H1 (cell line): ENCODE measurements at regions not wholly inside any gene's neighbourhood (a gene's known extent, or its start where the extent isn't known, plus 50 kb on each side); places are given as distances from the start of the nearest gene placed in this dataset.

Experiments used
- CTCF ChIA-PET: fragments of 300-600 bp; sonication (Branson Sonifier 250); formaldehyde crosslinking; loops from one replicate; lab custom pipeline; 2021; ENCODE audit not compliant: partially characterized antibody; lab: Charles Lee
- POLR2A ChIA-PET: fragments of 300-600 bp; sonication (Branson Sonifier 250); formaldehyde crosslinking; loops from one replicate; lab custom pipeline; 2021; ENCODE audit warnings: inconsistent platforms; ENCODE audit not compliant: partially characterized antibody; lab: Charles Lee
- DNase-seq, 2 experiments: peaks; one replicate each; pipeline versions ENCODE4 v3.0.0 to v3.0.0-alpha.2; 2010 to 2022; ENCODE audit warnings: low spot score in 2 of 2, low read depth in 1 of 2, mixed read lengths in 1 of 2
- FAIRE-seq: peaks from 2 replicates; lab custom pipeline; 2011; peaks lifted over from hg19 to GRCh38; lab: Jason Lieb, UNC
- H2AFZ ChIP-seq: 2 replicates; pipeline ENCODE4 v1.8.1; 2012; ENCODE audit warnings: low read length, inconsistent platforms
- H2AK5ac ChIP-seq: 2 replicates; pipeline ENCODE4 v1.6.1; 2013; ENCODE audit warnings: low read depth, low read length
- H2BK120ac ChIP-seq: replicated peaks from 2 replicates; pipeline ENCODE3; 2013; ENCODE audit warnings: low read depth, low read length, inconsistent platforms
- H2BK12ac ChIP-seq: 2 replicates; pipeline ENCODE4 v1.6.1; 2013; ENCODE audit warnings: low read depth, low read length
- H2BK15ac ChIP-seq: 2 replicates; pipeline ENCODE4 v1.6.1; 2013; ENCODE audit warnings: low read length
- H2BK20ac ChIP-seq: 2 replicates; pipeline ENCODE4 v1.6.1; 2013; ENCODE audit warnings: low read length
- H2BK5ac ChIP-seq: 2 replicates; pipeline ENCODE4 v1.6.1; 2013; ENCODE audit warnings: low read depth, low read length
- H3K14ac ChIP-seq: 2 replicates; pipeline ENCODE4 v1.6.1; 2013; ENCODE audit warnings: inconsistent platforms; ENCODE audit not compliant: insufficient read length
- H3K18ac ChIP-seq: 2 replicates; pipeline ENCODE4 v1.6.1; 2013; ENCODE audit warnings: low read length; ENCODE audit errors: extremely low read depth
- H3K23ac ChIP-seq: 2 replicates; pipeline ENCODE4 v1.6.1; 2013; ENCODE audit warnings: inconsistent platforms; ENCODE audit not compliant: insufficient read length
- H3K23me2 ChIP-seq: 2 replicates; pipeline ENCODE4 v1.6.1; 2013; ENCODE audit warnings: low read depth, low read length
- H3K27ac ChIP-seq: 2 replicates; pipeline ENCODE4 v1.6.1; 2011; ENCODE audit warnings: low read depth, low read length, inconsistent platforms
- H3K27me3 ChIP-seq, 4 experiments: replicated peaks in 1 of 4; 1 replicate in 1 of 4; 2 replicates in 3 of 4; pipeline versions ENCODE4 v1.6.1 to v1.8.1; 2011 to 2013; ENCODE audit warnings: low read length in 3 of 4, mild to moderate bottlenecking in 3 of 4, inconsistent platforms in 2 of 4, mixed read lengths in 2 of 4, moderate library complexity in 1 of 4; ENCODE audit not compliant: control insufficient read depth in 3 of 4, insufficient read depth in 3 of 4; ENCODE audit errors: extremely low read depth in 1 of 4
- H3K36me3 ChIP-seq, 4 experiments: 2 replicates each; pipeline versions ENCODE4 v1.6.1 to v1.8.1; 2011 to 2013; ENCODE audit warnings: mild to moderate bottlenecking in 4 of 4, low read length in 3 of 4, moderate library complexity in 2 of 4, control low read depth in 1 of 4, inconsistent platforms in 1 of 4; ENCODE audit not compliant: insufficient read depth in 4 of 4, control insufficient read depth in 2 of 4
- H3K4ac ChIP-seq: replicated peaks from 2 replicates; pipeline ENCODE3; 2013; ENCODE audit warnings: low read length, low read depth, mixed read lengths, inconsistent platforms; ENCODE audit not compliant: insufficient read length
- H3K4me1 ChIP-seq, 4 experiments: replicated peaks in 1 of 4; 1 replicate in 1 of 4; 2 replicates in 3 of 4; pipeline versions ENCODE4 v1.6.1 to v1.8.1; 2011 to 2013; ENCODE audit warnings: low read length in 3 of 4, inconsistent platforms in 2 of 4, mixed read lengths in 1 of 4; ENCODE audit not compliant: insufficient read depth in 4 of 4, control insufficient read depth in 3 of 4
- H3K4me2 ChIP-seq, 2 experiments: 2 replicates each; pipeline versions ENCODE4 v1.6.1 to v1.8.1; 2011 to 2013; ENCODE audit warnings: low read depth in 2 of 2, low read length in 2 of 2, control low read depth in 1 of 2, inconsistent platforms in 1 of 2, mild to moderate bottlenecking in 1 of 2; ENCODE audit not compliant: insufficient read depth in 1 of 2
- H3K4me3 ChIP-seq, 4 experiments: fragments of 200-600, 300-600 bp in 1 of 4; sonication (generic), shearing (Covaris generic), sonication (Bioruptor Twin) in 1 of 4; 2 replicates each; pipeline versions ENCODE4 v1.5.1 to v1.8.1; 2011 to 2016; ENCODE audit warnings: low read length in 4 of 4, low read depth in 3 of 4, control low read depth in 2 of 4, inconsistent platforms in 2 of 4, mild to moderate bottlenecking in 2 of 4, mixed read lengths in 1 of 4, moderate library complexity in 1 of 4; ENCODE audit not compliant: insufficient read depth in 2 of 4; ENCODE audit errors: extremely low read depth in 1 of 4
- H3K56ac ChIP-seq: replicated peaks from 2 replicates; pipeline ENCODE3; 2013; ENCODE audit warnings: low read depth, mild to moderate bottlenecking, mixed read lengths, low read length, inconsistent platforms; ENCODE audit not compliant: insufficient read length
- H3K79me1 ChIP-seq: 2 replicates; pipeline ENCODE4 v1.6.1; 2013; ENCODE audit warnings: low read depth, low read length, control low read depth
- H3K79me2 ChIP-seq, 2 experiments: 2 replicates each; pipeline versions ENCODE4 v1.6.1 to v1.8.1; 2012 to 2013; ENCODE audit warnings: low read length in 2 of 2, mild to moderate bottlenecking in 2 of 2, inconsistent platforms in 1 of 2; ENCODE audit not compliant: insufficient read depth in 2 of 2, control insufficient read depth in 1 of 2
- H3K9ac ChIP-seq, 4 experiments: replicated peaks in 1 of 4; 1 replicate in 1 of 4; 2 replicates in 3 of 4; pipeline versions ENCODE4 v1.6.1 to v1.8.1; 2011 to 2013; ENCODE audit warnings: low read depth in 3 of 4, low read length in 3 of 4, control low read depth in 2 of 4, mild to moderate bottlenecking in 2 of 4, moderate library complexity in 2 of 4, inconsistent platforms in 1 of 4; ENCODE audit errors: extremely low read depth in 1 of 4
- H3K9me3 ChIP-seq, 2 experiments: 2 replicates each; pipeline versions ENCODE4 v1.6.1 to v1.8.1; 2012 to 2013; ENCODE audit warnings: mild to moderate bottlenecking in 2 of 2, moderate library complexity in 2 of 2, control low read depth in 1 of 2, inconsistent platforms in 1 of 2, low read depth in 1 of 2, low read length in 1 of 2, mixed read lengths in 1 of 2; ENCODE audit not compliant: insufficient read depth in 2 of 2
- H4K20me1 ChIP-seq, 2 experiments: replicated peaks in 1 of 2; 2 replicates each; pipeline versions ENCODE3 to v1.8.1; 2011 to 2013; ENCODE audit warnings: inconsistent platforms in 2 of 2, low read length in 2 of 2, mild to moderate bottlenecking in 1 of 2; ENCODE audit not compliant: insufficient read depth in 2 of 2, control insufficient read depth in 1 of 2
- H4K5ac ChIP-seq: 2 replicates; pipeline ENCODE4 v1.6.1; 2013; ENCODE audit warnings: low read length, low read depth, mixed read lengths, inconsistent platforms; ENCODE audit not compliant: insufficient read length
- H4K8ac ChIP-seq: 2 replicates; pipeline ENCODE4 v1.8.0; 2013; ENCODE audit warnings: mild to moderate bottlenecking, moderate library complexity, low read length, inconsistent platforms; ENCODE audit not compliant: insufficient read depth; ENCODE audit errors: extremely low read depth
- H4K91ac ChIP-seq: replicated peaks from 2 replicates; pipeline ENCODE3; 2013; ENCODE audit warnings: low read length, mixed read lengths, inconsistent platforms; ENCODE audit not compliant: insufficient read length
- SIN3A ChIP-seq, 2 experiments: IDR thresholded peaks in 1 of 2; conservative IDR thresholded peaks in 1 of 2; 2 replicates each; pipeline ENCODE4 v1.6.1; 2011 to 2012; ENCODE audit warnings: low read length in 2 of 2, improper control_type of control experiment in 1 of 2, low read depth in 1 of 2, mild to moderate bottlenecking in 1 of 2

GRCh38 chr3:31086148-31086547, 191.7 kb upstream of the GADL1 start:
- H3K18ac ChIP-seq, result no peak overlapping the region
- DNase-seq (no peak), FAIRE-seq (no peak)
- ChIA-PET CTCF (no interaction called here), POLR2A (no interaction called here)
- no peak overlapping the region for H3K14ac ChIP-seq
- H2BK20ac ChIP-seq, result no peak overlapping the region
- H4K91ac ChIP-seq, result no peak overlapping the region
- H2AFZ ChIP-seq, result no peak overlapping the region
- no peak overlapping the region for H4K8ac ChIP-seq
- no peak overlapping the region for H3K4me2 ChIP-seq
- no peak overlapping the region for H2BK12ac ChIP-seq
- no peak overlapping the region for H2BK120ac ChIP-seq
- no peak overlapping the region for H3K27ac ChIP-seq
- H3K79me1 ChIP-seq, result no peaks in the 10 kb centered on the region
- H3K79me2 ChIP-seq, result no peaks in the 10 kb centered on the region
- no peak overlapping the region for H4K5ac ChIP-seq
- H4K20me1 ChIP-seq, result no peaks in the 10 kb centered on the region
- no peak overlapping the region for H2BK15ac ChIP-seq
- peaks cover 0 to 1% (median 0%) of the 10 kb centered on the region in 4 experiments; a peak in 1 of 7 replicates for H3K27me3 ChIP-seq
- TF ChIP-seq SIN3A (conservative IDR thresholded peaks at IDR 0.05 in 1 of 2, IDR thresholded peaks at IDR 0.05 in 1 of 2; ENCODE audit: low read depth in 1 of 2, low read length in 2 of 2), result no peak
- no peak overlapping the region for H3K9ac ChIP-seq
- H3K9me3 ChIP-seq, result no peaks in the 10 kb centered on the region
- no peak overlapping the region for H3K4me3 ChIP-seq
- H3K4me1 ChIP-seq, result no peaks in the 10 kb centered on the region
- H3K23me2 ChIP-seq, result no peaks in the 10 kb centered on the region
- no peak overlapping the region for H3K23ac ChIP-seq
- H2AK5ac ChIP-seq, result no peak overlapping the region
- H3K4ac ChIP-seq, result no peak overlapping the region
- no peak overlapping the region for H2BK5ac ChIP-seq
- no peaks in the 10 kb centered on the region for H3K36me3 ChIP-seq
- H3K56ac ChIP-seq, result no peak overlapping the region
